SK-N-SH (cell line): ENCODE measurements at regions not wholly inside any gene's neighbourhood (a gene's known extent, or its start where the extent isn't known, plus 50 kb on each side); places are given as distances from the start of the nearest gene placed in this dataset.

Source experiments
- CTCF ChIA-PET: fragments of 300-600, 350-600 bp; formaldehyde crosslinking; extraction: SDS; loops from one replicate; lab custom pipeline; 2021; lab: Yijun Ruan, JAX
- POLR2A ChIA-PET: fragments of 350-600 bp; sonication (Branson Sonifier 250); formaldehyde crosslinking; extraction: SDS; loops from one replicate; lab custom pipeline; 2020; ENCODE audit warnings: antibody characterized with exemption, inconsistent platforms; lab: Yijun Ruan, JAX
- DNase-seq: peaks from one replicate; pipeline ENCODE4 v3.0.0; 2012
- H2AFZ ChIP-seq: fragments of 200-600 bp; sonication (generic); 2 replicates; pipeline ENCODE4 v1.8.1; 2016; ENCODE audit warnings: antibody characterized with exemption, mild to moderate bottlenecking, low read depth
- H3F3A ChIP-seq: fragments of 200-600 bp; sonication (generic); replicated peaks from 2 replicates; pipeline ENCODE3; 2016; ENCODE audit warnings: antibody characterized with exemption, mild to moderate bottlenecking; ENCODE audit not compliant: insufficient read depth
- H3K27ac ChIP-seq, 2 experiments: fragments of 200-500 bp in 1 of 2; fragments of 200-600 bp in 1 of 2; sonication (Bioruptor generic) in 1 of 2; sonication (generic), shearing (Covaris generic) in 1 of 2; 2 replicates each; pipeline versions ENCODE4 v1.5.1 to v1.6.1; 2014 to 2016; ENCODE audit warnings: low read depth in 2 of 2, inconsistent platforms in 1 of 2, low read length in 1 of 2, mild to moderate bottlenecking in 1 of 2, mixed read lengths in 1 of 2
- H3K27me3 ChIP-seq: fragments of 200-600 bp; sonication (generic), shearing (Covaris generic); 2 replicates; pipeline ENCODE4 v1.6.1; 2016; ENCODE audit warnings: mixed run types; ENCODE audit not compliant: insufficient read depth
- H3K36me3 ChIP-seq, 2 experiments: fragments of 200-500 bp in 1 of 2; fragments of 200-600 bp in 1 of 2; sonication (Bioruptor generic) in 1 of 2; sonication (generic) in 1 of 2; replicated peaks in 1 of 2; 2 replicates each; pipeline versions ENCODE3 to v1.5.1; 2014 to 2016; ENCODE audit warnings: low read length in 1 of 2, mild to moderate bottlenecking in 1 of 2; ENCODE audit not compliant: insufficient read depth in 2 of 2, control insufficient read depth in 1 of 2
- H3K4me1 ChIP-seq, 2 experiments: fragments of 200-500 bp in 1 of 2; fragments of 200-600 bp in 1 of 2; sonication (Bioruptor generic) in 1 of 2; sonication (generic), shearing (Covaris generic) in 1 of 2; 2 replicates each; pipeline versions ENCODE4 v1.5.1 to v1.6.1; 2014 to 2016; ENCODE audit warnings: low read depth in 1 of 2, low read length in 1 of 2, mixed run types in 1 of 2; ENCODE audit not compliant: insufficient read depth in 2 of 2, control insufficient read depth in 1 of 2
- H3K4me2 ChIP-seq: fragments of 200-600 bp; sonication (generic), shearing (Covaris generic); 2 replicates; pipeline ENCODE4 v1.6.1; 2017; ENCODE audit warnings: mixed run types
- H3K4me3 ChIP-seq, 2 experiments: fragments of 200-500 bp in 1 of 2; fragments of 200-600 bp in 1 of 2; sonication (Bioruptor generic) in 1 of 2; sonication (generic), shearing (Covaris generic) in 1 of 2; 2 replicates each; pipeline versions ENCODE4 v1.5.1 to v1.8.1; 2014 to 2016; ENCODE audit warnings: low read depth in 2 of 2, inconsistent platforms in 1 of 2, low read length in 1 of 2, mild to moderate bottlenecking in 1 of 2, mixed read lengths in 1 of 2, moderate library complexity in 1 of 2
- H3K79me2 ChIP-seq: fragments of 200-600 bp; sonication (generic); 2 replicates; pipeline ENCODE4 v1.8.1; 2017; ENCODE audit warnings: mild to moderate bottlenecking; ENCODE audit not compliant: insufficient read depth
- H3K9ac ChIP-seq: fragments of 200-600 bp; sonication (generic); 2 replicates; pipeline ENCODE4 v1.6.1; 2017; ENCODE audit warnings: mixed run types
- H3K9me2 ChIP-seq: fragments of 200-600 bp; sonication (generic); 2 replicates; pipeline ENCODE4 v1.6.1; 2017; ENCODE audit warnings: mixed run types
- H3K9me3 ChIP-seq: fragments of 200-600 bp; sonication (generic); 2 replicates; pipeline ENCODE4 v1.6.1; 2017; ENCODE audit warnings: mixed run types, mild to moderate bottlenecking, moderate library complexity
- H4K20me1 ChIP-seq: fragments of 200-600 bp; sonication (generic); 2 replicates; pipeline ENCODE4 v1.6.1; 2017; ENCODE audit warnings: mild to moderate bottlenecking, mixed run types; ENCODE audit not compliant: insufficient read depth
- CHD2 ChIP-seq: fragments of 150-350 bp; IDR thresholded peaks from 2 replicates; pipeline ENCODE4 v1.6.1; 2018; ENCODE audit warnings: low read length; ENCODE audit not compliant: partially characterized antibody
- ELF1 ChIP-seq: IDR thresholded peaks from 2 replicates; pipeline ENCODE4 v1.4.0; 2012
- EZH2phosphoT487 ChIP-seq: fragments of 200-600 bp; sonication (generic); IDR thresholded peaks from 2 replicates; pipeline ENCODE4 v1.6.1; 2017; ENCODE audit warnings: low read depth, mixed run types, mild to moderate bottlenecking, antibody characterized with exemption, moderate library complexity, borderline replicate concordance
- FOSL2 ChIP-seq: IDR thresholded peaks from 2 replicates; pipeline ENCODE4 v1.4.0; 2012; ENCODE audit warnings: low read depth, mild to moderate bottlenecking, moderate library complexity, borderline replicate concordance
- FOXJ3 ChIP-seq: sonication (generic); formaldehyde crosslinking; IDR thresholded peaks from 2 replicates; pipeline ENCODE4 v1.5.1; 2020; ENCODE audit warnings: mild to moderate bottlenecking, missing genetic modification reagents
- FOXM1 ChIP-seq: IDR thresholded peaks from 2 replicates; pipeline ENCODE4 v1.4.0; 2012; ENCODE audit warnings: low read depth, mild to moderate bottlenecking
- IRF3 ChIP-seq: fragments of 150-350 bp; IDR thresholded peaks from 2 replicates; pipeline ENCODE4 v1.6.1; 2016; ENCODE audit warnings: mild to moderate bottlenecking, low read depth, low read length
- MEF2A ChIP-seq: IDR thresholded peaks from 2 replicates; pipeline ENCODE4 v1.4.0; 2012; ENCODE audit warnings: low read depth, borderline replicate concordance
- PBX3 ChIP-seq: IDR thresholded peaks from 2 replicates; pipeline ENCODE4; 2012
- POLR2AphosphoS5 ChIP-seq: IDR thresholded peaks from 2 replicates; pipeline ENCODE4 v1.6.1; 2012; ENCODE audit warnings: low read depth, low read length
- RAD21 ChIP-seq: IDR thresholded peaks from 2 replicates; pipeline ENCODE4 v1.6.1; 2012; ENCODE audit warnings: mild to moderate bottlenecking, low read length
- REST ChIP-seq: IDR thresholded peaks from 2 replicates; pipeline ENCODE4 v1.6.1; 2012; ENCODE audit warnings: mild to moderate bottlenecking, low read depth, low read length, moderate library complexity
- SIN3A ChIP-seq: IDR thresholded peaks from 2 replicates; pipeline ENCODE4 v1.6.1; 2012; ENCODE audit warnings: low read depth, mild to moderate bottlenecking, low read length, moderate library complexity, borderline replicate concordance
- SMC3 ChIP-seq: IDR thresholded peaks from 2 replicates; pipeline ENCODE4 v1.6.1; 2012; ENCODE audit warnings: low read depth, low read length, improper control_type of control experiment
- TAF1 ChIP-seq: IDR thresholded peaks from 2 replicates; pipeline ENCODE4 v1.6.1; 2012; ENCODE audit warnings: low read depth, mild to moderate bottlenecking, low read length, moderate library complexity, borderline replicate concordance
- TCF12 ChIP-seq: IDR thresholded peaks from 2 replicates; pipeline ENCODE4 v1.4.0; 2012
- TEAD4 ChIP-seq: IDR thresholded peaks from 2 replicates; pipeline ENCODE4 v1.4.0; 2012; ENCODE audit warnings: mild to moderate bottlenecking, borderline replicate concordance; ENCODE audit not compliant: insufficient read depth
- USF1 ChIP-seq: IDR thresholded peaks from 2 replicates; pipeline ENCODE4 v1.4.0; 2012; ENCODE audit warnings: low read depth, borderline replicate concordance
- USF2 ChIP-seq: fragments of 150-350 bp; IDR thresholded peaks from 2 replicates; pipeline ENCODE4 v1.6.1; 2017; ENCODE audit warnings: antibody characterized with exemption, low read length, low read depth, borderline replicate concordance
- ZBTB33 ChIP-seq: IDR thresholded peaks from 2 replicates; pipeline ENCODE4 v1.4.0; 2012; ENCODE audit warnings: low read depth, borderline replicate concordance
- WGBS: methylation state at CpG from one replicate; pipeline ENCODE4 v1.1.6; 2017; ENCODE audit warnings: low lambda C conversion rate; 5-methylcytosine and 5-hydroxymethylcytosine counted together

- H3K9me2 ChIP-seq: no peaks in the 10 kb centered on the region
- no peaks in the 10 kb centered on the region for H4K20me1 ChIP-seq
- H3K4me3 ChIP-seq: no peak overlapping the region
- H3K27me3 ChIP-seq: no peaks in the 10 kb centered on the region
- 79% methylated on average over 1 of the region's 1 CpG for WGBS
- no peak for DNase-seq
- ChIA-PET CTCF (no interaction called here), POLR2A (no interaction called here)
- TF ChIP-seq EZH2phosphoT487 (no peak), ZBTB33 (no peak), FOXJ3 (no peak), ELF1 (no peak), TCF12 (no peak), FOSL2 (no peak), PBX3 (no peak), REST (no peak), TEAD4 (no peak), MEF2A (no peak), RAD21 (no peak), TAF1 (no peak), USF1 (no peak), SMC3 (no peak), FOXM1 (no peak), POLR2AphosphoS5 (no peak), SIN3A (no peak), IRF3 (no peak), USF2 (no peak), CHD2 (no peak)
- no peaks in the 10 kb centered on the region for H3K79me2 ChIP-seq
- peaks cover 0 to 4% of the 10 kb centered on the region in 2 experiments; a peak in 2 of 4 replicates for H3K4me1 ChIP-seq
- H3K4me2 ChIP-seq: no peak overlapping the region
- no peaks in the 10 kb centered on the region for H3K36me3 ChIP-seq
- peaks cover 6% of the 10 kb centered on the region; the same call in 1 of the 2 replicates for H3K9me3 ChIP-seq
- H3K27ac ChIP-seq: no peak overlapping the region
- no peak overlapping the region for H3K9ac ChIP-seq
- H2AFZ ChIP-seq: no peak overlapping the region
- no peaks in the 10 kb centered on the region for H3F3A ChIP-seq
These were observed 248.2 kb upstream of the VEPH1 start for GRCh38 chr3:157751386-157751785.
